MG63 (cell line): ENCODE measurements at regions not wholly inside any gene's neighbourhood (a gene's known extent, or its start where the extent isn't known, plus 50 kb on each side); places are given as distances from the start of the nearest gene placed in this dataset.

ENCODE experiments used
- DNase-seq: peaks from one replicate; pipeline ENCODE4 v3.0.0-alpha.2; 2020
- H3K27me3 ChIP-seq: fragments of 250-450 bp; sonication (Bioruptor Pico); 2 replicates; pipeline ENCODE4 v1.5.1; 2020; ENCODE audit warnings: mild to moderate bottlenecking, moderate library complexity
- H3K36me3 ChIP-seq: fragments of 250-450 bp; sonication (Bioruptor Pico); 2 replicates; pipeline ENCODE4 v1.5.1; 2020; ENCODE audit warnings: mild to moderate bottlenecking, moderate library complexity
- H3K4me3 ChIP-seq: fragments of 250-450 bp; sonication (Bioruptor Pico); 2 replicates; pipeline ENCODE4 v1.5.1; 2020; ENCODE audit warnings: mild to moderate bottlenecking, moderate library complexity
- H3K9me3 ChIP-seq: fragments of 250-450 bp; sonication (Bioruptor Pico); 2 replicates; pipeline ENCODE4 v1.5.1; 2020; ENCODE audit warnings: mild to moderate bottlenecking, moderate library complexity

- H3K9me3 ChIP-seq = no peaks in the 10 kb centered on the region
- H3K27me3 ChIP-seq = no peaks in the 10 kb centered on the region
- no peak for DNase-seq
- no peaks in the 10 kb centered on the region for H3K36me3 ChIP-seq
- H3K4me3 ChIP-seq = no peak overlapping the region
Observed at GRCh38 chr14:75365116-75365515, 62.7 kb upstream of the JDP2 start.

GRCh38 chr14:75366963-75367362 lies 60.9 kb upstream of the JDP2 start:
- no peak overlapping the region for H3K4me3 ChIP-seq
- no peak for DNase-seq
- no peaks in the 10 kb centered on the region for H3K36me3 ChIP-seq
- H3K27me3 ChIP-seq = no peaks in the 10 kb centered on the region
- no peaks in the 10 kb centered on the region for H3K9me3 ChIP-seq

GRCh38 chr14:75368333-75368732 lies 59.5 kb upstream of the JDP2 start:
- Histone ChIP-seq H3K27me3 (no peaks in the 10 kb centered on the region), H3K9me3 (no peaks in the 10 kb centered on the region), H3K4me3 (no peak overlapping the region), H3K36me3 (no peaks in the 10 kb centered on the region)
- no peak for DNase-seq

GRCh38 chr14:75369506-75369905 lies 58.3 kb upstream of the JDP2 start:
- Histone ChIP-seq H3K36me3 (no peaks in the 10 kb centered on the region), H3K27me3 (no peaks in the 10 kb centered on the region), H3K4me3 (no peak overlapping the region), H3K9me3 (no peaks in the 10 kb centered on the region)
- no peak for DNase-seq

GRCh38 chr14:75370416-75371205 lies 57.2 kb upstream of the JDP2 start:
- no peaks in the 10 kb centered on the region for H3K27me3 ChIP-seq
- no peaks in the 10 kb centered on the region for H3K9me3 ChIP-seq
- H3K4me3 ChIP-seq = no peak overlapping the region
- H3K36me3 ChIP-seq = no peaks in the 10 kb centered on the region
- no peak for DNase-seq

- no peaks in the 10 kb centered on the region for H3K9me3 ChIP-seq
- DNase-seq = no peak
Observed at GRCh38 chr14:75371297-75371696, 56.5 kb upstream of the JDP2 start.

GRCh38 chr14:75372260-75372659 lies 55.6 kb upstream of the JDP2 start:
- no peak overlapping the region for H3K4me3 ChIP-seq
- no peaks in the 10 kb centered on the region for H3K27me3 ChIP-seq
- H3K9me3 ChIP-seq = no peaks in the 10 kb centered on the region
- DNase-seq = no peak
- H3K36me3 ChIP-seq = no peaks in the 10 kb centered on the region

More at GRCh38 chr14:75371297-75371696, 56.5 kb upstream of the JDP2 start:
- Histone ChIP-seq H3K36me3 (no peaks in the 10 kb centered on the region), H3K4me3 (no peak overlapping the region), H3K27me3 (no peaks in the 10 kb centered on the region)

GRCh38 chr14:75373133-75373532 lies 54.7 kb upstream of the JDP2 start:
- H3K4me3 ChIP-seq = no peak overlapping the region
- H3K9me3 ChIP-seq = no peaks in the 10 kb centered on the region
- H3K36me3 ChIP-seq = no peaks in the 10 kb centered on the region
- no peak for DNase-seq
- no peaks in the 10 kb centered on the region for H3K27me3 ChIP-seq

GRCh38 chr14:75373616-75374015 lies 54.2 kb upstream of the JDP2 start:
- H3K9me3 ChIP-seq = no peaks in the 10 kb centered on the region
- no peak for DNase-seq

GRCh38 chr14:75374911-75375310 lies 52.9 kb upstream of the JDP2 start:
- Histone ChIP-seq H3K36me3 (no peaks in the 10 kb centered on the region), H3K9me3 (no peaks in the 10 kb centered on the region), H3K27me3 (no peaks in the 10 kb centered on the region), H3K4me3 (no peak overlapping the region)
- DNase-seq = no peak

More at GRCh38 chr14:75373616-75374015, 54.2 kb upstream of the JDP2 start:
- Histone ChIP-seq H3K4me3 (no peak overlapping the region), H3K36me3 (no peaks in the 10 kb centered on the region), H3K27me3 (no peaks in the 10 kb centered on the region)

GRCh38 chr14:75375983-75376382 lies 51.8 kb upstream of the JDP2 start:
- H3K36me3 ChIP-seq = no peaks in the 10 kb centered on the region
- no peaks in the 10 kb centered on the region for H3K9me3 ChIP-seq
- no peak for DNase-seq
- H3K4me3 ChIP-seq = no peak overlapping the region
- H3K27me3 ChIP-seq = no peaks in the 10 kb centered on the region
